Fibroblast of the aortic adventitia (primary cell): ENCODE measurements at regions not wholly inside any gene's neighbourhood (a gene's known extent, or its start where the extent isn't known, plus 50 kb on each side); places are given as distances from the start of the nearest gene placed in this dataset.

ENCODE experiments used
- DNase-seq: peaks from one replicate; pipeline ENCODE4 v3.0.0-alpha.2; 2010; ENCODE audit warnings: low read depth
- H3K4me3 ChIP-seq: 2 replicates; pipeline ENCODE4 v1.5.1; 2011; ENCODE audit warnings: low read depth, mild to moderate bottlenecking, control low read depth, low read length, moderate library complexity
- TF ChIP-seq, protein P1 (sequence below): IDR thresholded peaks from 2 replicates; pipeline ENCODE4 v1.5.1; 2011; ENCODE audit warnings: mild to moderate bottlenecking, low read length, control low read depth, inconsistent platforms; ENCODE audit not compliant: insufficient read depth

- no peak for DNase-seq
- TF ChIP-seq, protein P1, sequence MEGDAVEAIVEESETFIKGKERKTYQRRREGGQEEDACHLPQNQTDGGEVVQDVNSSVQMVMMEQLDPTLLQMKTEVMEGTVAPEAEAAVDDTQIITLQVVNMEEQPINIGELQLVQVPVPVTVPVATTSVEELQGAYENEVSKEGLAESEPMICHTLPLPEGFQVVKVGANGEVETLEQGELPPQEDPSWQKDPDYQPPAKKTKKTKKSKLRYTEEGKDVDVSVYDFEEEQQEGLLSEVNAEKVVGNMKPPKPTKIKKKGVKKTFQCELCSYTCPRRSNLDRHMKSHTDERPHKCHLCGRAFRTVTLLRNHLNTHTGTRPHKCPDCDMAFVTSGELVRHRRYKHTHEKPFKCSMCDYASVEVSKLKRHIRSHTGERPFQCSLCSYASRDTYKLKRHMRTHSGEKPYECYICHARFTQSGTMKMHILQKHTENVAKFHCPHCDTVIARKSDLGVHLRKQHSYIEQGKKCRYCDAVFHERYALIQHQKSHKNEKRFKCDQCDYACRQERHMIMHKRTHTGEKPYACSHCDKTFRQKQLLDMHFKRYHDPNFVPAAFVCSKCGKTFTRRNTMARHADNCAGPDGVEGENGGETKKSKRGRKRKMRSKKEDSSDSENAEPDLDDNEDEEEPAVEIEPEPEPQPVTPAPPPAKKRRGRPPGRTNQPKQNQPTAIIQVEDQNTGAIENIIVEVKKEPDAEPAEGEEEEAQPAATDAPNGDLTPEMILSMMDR: no peak
These were observed 118.7 kb upstream of the LARGE1 start for GRCh38 chr22:34038801-34039555.

DNA sequence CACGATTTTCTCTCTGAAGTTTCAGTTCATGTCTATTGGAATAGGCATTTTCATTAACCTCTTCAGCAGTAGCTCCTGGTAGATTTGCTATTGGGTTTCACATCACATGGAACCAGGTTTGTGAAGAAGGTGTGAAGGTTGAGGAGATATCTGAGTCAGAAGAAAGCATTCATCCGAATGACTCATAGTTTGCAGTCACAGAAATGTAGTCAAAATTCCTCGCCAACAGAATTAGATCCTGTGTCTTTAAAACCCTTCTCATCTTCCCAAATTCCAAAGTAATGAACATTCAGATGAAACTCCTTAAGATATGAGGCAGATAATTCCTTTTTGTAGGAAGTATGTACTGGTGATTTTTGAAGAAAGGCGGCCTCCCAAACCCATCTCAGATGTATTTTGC, 125.0 kb upstream of the LARGE1 start:
- no peak overlapping the region for H3K4me3 ChIP-seq
- no peak for DNase-seq
- TF ChIP-seq, protein P1: no peak

More at GRCh38 chr22:34038801-34039555, 118.7 kb upstream of the LARGE1 start:
- H3K4me3 ChIP-seq: no peak overlapping the region

DNA sequence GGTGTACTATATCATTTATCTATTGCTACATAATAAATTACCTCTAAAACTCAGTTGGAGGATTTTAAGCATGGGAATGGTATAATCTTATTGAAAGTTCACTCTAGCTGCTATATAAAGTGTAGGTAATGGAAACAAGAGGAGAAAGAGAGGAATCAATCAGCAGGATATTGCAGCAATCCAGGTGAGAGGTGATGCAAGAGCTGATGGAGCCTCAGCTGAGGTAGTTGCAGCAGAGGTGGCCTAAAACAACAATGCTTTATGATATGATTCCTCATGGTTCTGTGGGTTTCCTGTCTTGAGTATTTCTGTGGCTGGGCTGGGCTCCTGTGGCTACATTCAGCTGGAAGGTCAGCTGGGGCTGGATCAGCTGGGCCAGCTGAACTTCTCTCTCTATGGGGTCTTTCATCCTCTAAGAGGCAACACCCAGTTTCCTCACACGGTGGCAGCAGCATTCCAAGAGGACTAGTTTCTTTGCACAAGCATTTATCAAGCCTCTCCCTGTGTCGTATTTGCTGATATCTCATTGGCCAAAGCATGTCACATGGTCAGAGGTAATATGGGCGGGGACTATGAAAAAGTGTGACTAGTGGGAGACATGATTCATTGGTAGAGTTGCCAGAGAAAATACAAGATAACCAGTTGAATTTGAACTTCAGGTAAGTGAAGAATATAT, 135.4 kb upstream of the LARGE1 start:
- no peak overlapping the region for H3K4me3 ChIP-seq
- DNase-seq: no peak
- TF ChIP-seq, protein P1: no peak

DNA sequence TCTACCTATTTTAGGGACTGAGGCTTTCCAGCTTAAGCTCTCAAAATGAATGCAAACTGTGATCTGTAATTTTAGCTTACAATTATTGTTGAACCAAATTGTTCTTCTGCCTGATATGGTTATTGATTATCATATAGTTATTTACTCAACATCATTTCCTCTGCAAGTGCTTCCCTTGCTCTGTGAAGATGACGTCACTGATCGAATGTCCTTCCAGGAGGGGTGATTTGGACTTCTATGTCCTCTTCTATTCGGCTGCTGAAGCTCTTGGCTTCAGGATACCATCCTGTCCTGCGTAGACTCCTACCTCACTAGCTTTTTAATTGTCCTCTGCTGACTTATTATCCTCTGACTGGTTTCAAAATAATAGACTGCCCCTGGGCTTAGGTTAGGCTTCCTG, 137.4 kb upstream of the LARGE1 start:
- no peak for DNase-seq
- no peak overlapping the region for H3K4me3 ChIP-seq
- TF ChIP-seq, protein P1: no peak

DNA sequence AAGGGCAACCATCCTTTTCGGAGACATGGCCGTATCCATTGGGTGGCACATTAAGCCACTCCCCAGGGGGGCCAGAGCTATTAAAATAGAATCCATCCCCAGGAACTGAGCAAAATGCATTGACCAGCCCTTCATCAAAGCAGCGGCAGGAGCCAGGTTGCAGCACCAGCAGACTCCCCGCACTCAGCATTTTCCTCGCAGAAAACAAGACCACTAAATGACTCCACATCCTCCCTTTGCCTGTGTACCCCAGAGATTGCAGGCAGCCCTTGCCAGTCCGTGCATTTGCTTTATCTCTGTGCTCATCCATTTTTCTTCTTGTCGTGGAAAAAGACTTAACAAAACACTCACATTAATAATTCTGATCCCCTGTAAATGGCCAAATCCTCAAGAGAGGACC, 144.4 kb upstream of the LARGE1 start:
- H3K4me3 ChIP-seq: no peak overlapping the region
- DNase-seq: no peak
- TF ChIP-seq, protein P1: no peak

GRCh38 chr22:34067031-34067430, 146.8 kb upstream of the LARGE1 start:
- DNase-seq: no peak
- TF ChIP-seq, protein P1: no peak

More at GRCh38 chr22:34067031-34067430, 146.8 kb upstream of the LARGE1 start:
- no peak overlapping the region for H3K4me3 ChIP-seq
